ENCODE measurements at regions not wholly inside any gene's neighbourhood (a gene's known extent, or its start where the extent isn't known, plus 50 kb on each side); places are given as distances from the start of the nearest gene placed in this dataset.
"Not testable (repeated sequence)": the region's sequence is repeated elsewhere in the genome, so short reads cannot be mapped to it uniquely, and the experiment has no call there.

DNA sequence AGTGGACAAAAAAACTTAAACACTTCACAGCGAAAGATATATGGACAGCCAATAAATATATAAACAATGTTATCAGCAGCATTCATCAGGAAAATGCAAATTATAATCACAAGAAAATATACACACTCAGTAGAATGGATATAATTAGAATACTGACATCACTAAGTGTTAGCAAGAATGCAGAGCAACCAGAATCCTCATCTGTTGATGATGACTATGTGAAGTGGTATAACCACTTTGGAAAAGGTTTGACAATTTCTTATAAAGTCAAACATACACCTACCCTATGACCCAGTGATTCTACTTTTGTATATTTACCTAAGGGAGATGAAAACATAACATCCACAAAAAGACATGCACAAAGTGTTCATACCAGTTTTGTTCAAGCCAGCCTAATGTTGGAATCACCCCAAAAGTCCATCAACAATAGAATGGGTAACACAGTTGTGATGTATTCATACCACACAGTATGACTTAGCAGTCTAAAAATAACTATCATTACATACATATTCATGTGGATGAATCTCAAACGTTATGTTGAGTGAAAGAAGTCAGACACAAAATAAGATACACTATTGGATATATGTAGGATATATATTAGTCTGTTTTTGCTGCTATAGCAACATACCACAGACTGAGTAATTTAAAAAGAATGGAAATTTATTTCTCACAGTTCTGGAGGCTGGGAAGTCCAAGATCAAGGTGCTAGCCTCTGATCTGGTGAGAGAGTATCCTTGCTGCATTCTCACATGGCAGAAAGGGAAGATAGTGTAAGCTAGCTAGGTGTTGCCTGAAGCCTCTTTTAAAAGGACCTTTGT is 148.8 kb upstream of the ADAMTSL1 start:
- Histone ChIP-seq H3K27me3 (ENCODE audit: control insufficient read depth in 1 of 2, insufficient read depth in 2 of 2, low read length in 2 of 2) (no peaks in the 10 kb centered on the region), H3K9ac (ENCODE audit: insufficient read depth, low read depth, low read length) (no peak overlapping the region), H3K79me2 (ENCODE audit: insufficient read depth, low read length) (no peaks in the 10 kb centered on the region), H3K36me3 (replicated peaks in 1 of 2; ENCODE audit: control insufficient read depth in 1 of 2, insufficient read depth in 2 of 2, low read length in 2 of 2) (no peaks in the 10 kb centered on the region), H3K4me3 (replicated peaks in 1 of 3; ENCODE audit: insufficient read depth in 1 of 3, low read depth in 2 of 3, low read length in 3 of 3) (no peak overlapping the region), H2AFZ (ENCODE audit: low read length) (no peak overlapping the region), H3K4me2 (ENCODE audit: low read depth, low read length) (no peak overlapping the region), H3K4me1 (ENCODE audit: insufficient read depth, low read length) (no peaks in the 10 kb centered on the region; the same call in 1 of the 2 replicates), H3K27ac (ENCODE audit: extremely low read length, insufficient read depth, low read length) (no peak overlapping the region), H4K20me1 (ENCODE audit: insufficient read depth, low read length) (no peaks in the 10 kb centered on the region; the same call in 1 of the 2 replicates), H3K9me3 (ENCODE audit: low read length) (no peaks in the 10 kb centered on the region)
- WGBS (ENCODE audit: low lambda C conversion rate): 3% methylated on average over 2 of the region's 2 CpGs
- DNase-seq (ENCODE audit: low spot score) (no peak), ATAC-seq (no peak), FAIRE-seq (no peak)
- BruUV-seq (replicated peaks): no TSS peak
- POLR2A ChIA-PET: no interaction called here
- intact Hi-C loops (cut with micrococcal nuclease; ENCODE audit: unreplicated experiment): no loop called here
- CTCF ChIA-PET (ENCODE audit: low intra/inter-chr PET ratio, low total read pairs): no interaction called here
- in situ Hi-C loops (cut with HindIII; ENCODE audit: extremely low pct_ligation_motif_present, low pct_unique_long_range_greater_than_20kb): no loop called here
- no peak for TF ChIP-seq LCORL (IDR thresholded peaks at IDR 0.05)
- TF ChIP-seq LCORL (CRISPR knock-in tag; IDR thresholded peaks at IDR 0.05): no peak
- TF ChIP-seq ZNF564 (CRISPR knock-in tag; IDR thresholded peaks at IDR 0.05): peak; percentile 96

DNA sequence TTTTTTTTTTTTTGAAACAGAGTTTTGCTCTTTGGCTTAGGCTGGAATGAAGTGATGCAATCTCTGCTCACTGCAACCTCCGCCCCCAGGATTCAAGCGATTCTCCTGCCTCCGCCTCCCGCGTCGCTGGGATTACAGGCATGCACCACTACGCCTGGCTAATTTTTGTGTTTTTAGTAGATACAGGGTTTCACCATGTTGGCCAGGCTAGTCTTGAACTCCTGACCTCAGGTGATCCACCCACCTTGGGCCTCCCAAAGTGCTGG is 148.3 kb upstream of the ADAMTSL1 start:
- peak; percentile 5 for DNase-seq (ENCODE audit: low spot score)
- TF ChIP-seq, protein P1, sequence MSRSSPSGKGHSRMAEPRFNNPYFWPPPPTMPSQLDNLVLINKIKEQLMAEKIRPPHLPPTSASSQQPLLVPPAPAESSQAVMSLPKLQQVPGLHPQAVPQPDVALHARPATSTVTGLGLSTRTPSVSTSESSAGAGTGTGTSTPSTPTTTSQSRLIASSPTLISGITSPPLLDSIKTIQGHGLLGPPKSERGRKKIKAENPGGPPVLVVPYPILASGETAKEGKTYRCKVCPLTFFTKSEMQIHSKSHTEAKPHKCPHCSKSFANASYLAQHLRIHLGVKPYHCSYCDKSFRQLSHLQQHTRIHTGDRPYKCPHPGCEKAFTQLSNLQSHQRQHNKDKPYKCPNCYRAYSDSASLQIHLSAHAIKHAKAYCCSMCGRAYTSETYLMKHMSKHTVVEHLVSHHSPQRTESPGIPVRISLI (CRISPR knock-in tag; IDR thresholded peaks at IDR 0.05; ENCODE audit: borderline replicate concordance): peak; percentile 29; the same call in 1 of the 2 replicates
- TF ChIP-seq CEBPB (IDR thresholded peaks at IDR 0.05; ENCODE audit: borderline replicate concordance, low read depth, low read length): peak; percentile 48; the same call in 1 of the 2 replicates
- TF ChIP-seq CEBPG (CRISPR knock-in tag; IDR thresholded peaks at IDR 0.05): peak; percentile 66
- peak in 1 of 2 experiments; percentile 18; a peak in 1 of 4 replicates for TF ChIP-seq ATF4 (CRISPR knock-in tag; IDR thresholded peaks at IDR 0.05)
- H4K20me1 ChIP-seq (ENCODE audit: insufficient read depth, low read length); H3K4me1 ChIP-seq (ENCODE audit: insufficient read depth, low read length); H3K4me3 ChIP-seq (replicated peaks in 1 of 3; ENCODE audit: insufficient read depth in 1 of 3, low read depth in 2 of 3, low read length in 3 of 3); in situ Hi-C loops (cut with HindIII; ENCODE audit: extremely low pct_ligation_motif_present, low pct_unique_long_range_greater_than_20kb); intact Hi-C loops (cut with micrococcal nuclease; ENCODE audit: unreplicated experiment); POLR2A ChIA-PET; H2AFZ ChIP-seq (ENCODE audit: low read length); H3K27me3 ChIP-seq (ENCODE audit: control insufficient read depth in 1 of 2, insufficient read depth in 2 of 2, low read length in 2 of 2); H3K9me3 ChIP-seq (ENCODE audit: low read length); H3K36me3 ChIP-seq (replicated peaks in 1 of 2; ENCODE audit: control insufficient read depth in 1 of 2, insufficient read depth in 2 of 2, low read length in 2 of 2); H3K9ac ChIP-seq (ENCODE audit: insufficient read depth, low read depth, low read length); H3K4me2 ChIP-seq (ENCODE audit: low read depth, low read length); CTCF ChIA-PET (ENCODE audit: low intra/inter-chr PET ratio, low total read pairs); H3K27ac ChIP-seq (ENCODE audit: extremely low read length, insufficient read depth, low read length); FAIRE-seq; H3K79me2 ChIP-seq (ENCODE audit: insufficient read depth, low read length); BruUV-seq (replicated peaks): not testable (repeated sequence)
- 21% methylated on average over 7 of the region's 7 CpGs for WGBS (ENCODE audit: low lambda C conversion rate)
- peak; percentile 44; the same call in 2 of the 3 replicates for ATAC-seq

Measured in HepG2 (cell line).